Calu3 (cell line): ENCODE measurements at regions not wholly inside any gene's neighbourhood (a gene's known extent, or its start where the extent isn't known, plus 50 kb on each side); places are given as distances from the start of the nearest gene placed in this dataset.

ENCODE experiments used
- BruUV-seq: library from RNA; stranded (reverse); fragments of 400-500 nt; replicated peaks from 2 replicates; lab custom pipeline; 2021; lab: Mats Ljungman, UMichigan
- CTCF ChIA-PET: fragments of 300-600 bp; sonication (Branson Sonifier 250); formaldehyde crosslinking; loops from one replicate; lab custom pipeline; 2022; ENCODE audit warnings: antibody characterized with exemption; lab: Charles Lee
- DNase-seq: peaks from one replicate; pipeline ENCODE4 v3.0.0; 2022
- H3K27ac Mint-ChIP-seq: one replicate; pipeline ENCODE4 v1.8.0; 2022; ENCODE audit warnings: mixed read lengths; ENCODE audit not compliant: unreplicated experiment
- H3K27me3 Mint-ChIP-seq: one replicate; pipeline ENCODE4 v1.8.0; 2022; ENCODE audit warnings: mixed read lengths; ENCODE audit not compliant: unreplicated experiment
- H3K36me3 Mint-ChIP-seq: one replicate; pipeline ENCODE4 v1.8.0; 2022; ENCODE audit warnings: mild to moderate bottlenecking, moderate library complexity, mixed read lengths; ENCODE audit not compliant: insufficient read depth, unreplicated experiment
- H3K4me1 Mint-ChIP-seq: one replicate; pipeline ENCODE4 v1.8.0; 2022; ENCODE audit warnings: mild to moderate bottlenecking, low read depth, mixed read lengths; ENCODE audit not compliant: unreplicated experiment
- H3K4me3 Mint-ChIP-seq: one replicate; pipeline ENCODE4 v1.8.0; 2022; ENCODE audit warnings: mild to moderate bottlenecking, low read depth, moderate library complexity, mixed read lengths; ENCODE audit not compliant: unreplicated experiment
- H3K9me3 Mint-ChIP-seq: one replicate; pipeline ENCODE4 v1.8.0; 2022; ENCODE audit warnings: low read depth, mixed read lengths; ENCODE audit not compliant: unreplicated experiment
- intact Hi-C: fragments of 100-400 bp; cut with micrococcal nuclease; formaldehyde crosslinking; loops from one replicate; pipeline ENCODE4 v1.10.0; 2022; ENCODE audit not compliant: unreplicated experiment
- TF ChIP-seq, protein P1 (sequence below): fragments of 200-600 bp; IDR thresholded peaks from one replicate; pipeline ENCODE4 v1.8.0; 2022; ENCODE audit warnings: antibody characterized with exemption; ENCODE audit not compliant: unreplicated experiment

GRCh38 chr6:95848717-95849116 is 167.1 kb upstream of the FUT9 start:
- no peak for DNase-seq
- BruUV-seq: no TSS peak
- no peaks in the 10 kb centered on the region for H3K9me3 Mint-ChIP-seq
- H3K27me3 Mint-ChIP-seq: no peaks in the 10 kb centered on the region
- CTCF ChIA-PET: no interaction called here
- H3K36me3 Mint-ChIP-seq: no peaks in the 10 kb centered on the region
- H3K4me1 Mint-ChIP-seq: no peaks in the 10 kb centered on the region
- intact Hi-C loops: no loop called here
- TF ChIP-seq, protein P1, sequence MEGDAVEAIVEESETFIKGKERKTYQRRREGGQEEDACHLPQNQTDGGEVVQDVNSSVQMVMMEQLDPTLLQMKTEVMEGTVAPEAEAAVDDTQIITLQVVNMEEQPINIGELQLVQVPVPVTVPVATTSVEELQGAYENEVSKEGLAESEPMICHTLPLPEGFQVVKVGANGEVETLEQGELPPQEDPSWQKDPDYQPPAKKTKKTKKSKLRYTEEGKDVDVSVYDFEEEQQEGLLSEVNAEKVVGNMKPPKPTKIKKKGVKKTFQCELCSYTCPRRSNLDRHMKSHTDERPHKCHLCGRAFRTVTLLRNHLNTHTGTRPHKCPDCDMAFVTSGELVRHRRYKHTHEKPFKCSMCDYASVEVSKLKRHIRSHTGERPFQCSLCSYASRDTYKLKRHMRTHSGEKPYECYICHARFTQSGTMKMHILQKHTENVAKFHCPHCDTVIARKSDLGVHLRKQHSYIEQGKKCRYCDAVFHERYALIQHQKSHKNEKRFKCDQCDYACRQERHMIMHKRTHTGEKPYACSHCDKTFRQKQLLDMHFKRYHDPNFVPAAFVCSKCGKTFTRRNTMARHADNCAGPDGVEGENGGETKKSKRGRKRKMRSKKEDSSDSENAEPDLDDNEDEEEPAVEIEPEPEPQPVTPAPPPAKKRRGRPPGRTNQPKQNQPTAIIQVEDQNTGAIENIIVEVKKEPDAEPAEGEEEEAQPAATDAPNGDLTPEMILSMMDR: no peak
- H3K4me3 Mint-ChIP-seq: no peak overlapping the region
- no peak overlapping the region for H3K27ac Mint-ChIP-seq

DNA sequence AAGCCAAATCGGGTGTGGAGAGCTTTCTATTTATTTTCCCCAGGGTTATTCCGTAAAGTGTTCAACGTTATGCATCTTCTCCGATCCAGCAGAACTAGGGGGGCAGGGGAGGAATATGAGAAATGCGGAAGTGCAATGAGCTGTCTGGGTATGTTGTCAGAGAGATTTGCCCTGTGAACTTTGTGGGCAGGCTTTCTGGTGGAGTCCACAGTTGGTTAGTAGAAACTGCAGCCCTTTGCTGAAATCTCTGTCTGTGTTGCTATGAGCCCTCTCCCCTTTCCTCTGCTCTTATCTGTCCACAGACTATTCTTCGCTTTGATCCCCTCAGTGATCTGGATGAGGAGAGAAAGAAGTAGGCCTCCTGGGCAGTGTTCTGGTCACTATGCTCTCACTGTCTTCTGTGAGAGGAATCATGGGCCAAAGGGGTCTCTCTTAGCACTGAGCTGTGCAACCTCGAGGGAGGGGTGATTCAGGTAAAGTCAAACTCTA is 158.9 kb upstream of the FUT9 start:
- Mint-ChIP-seq H3K27ac (no peak overlapping the region), H3K4me3 (no peak overlapping the region), H3K9me3 (no peaks in the 10 kb centered on the region), H3K36me3 (no peaks in the 10 kb centered on the region), H3K4me1 (no peaks in the 10 kb centered on the region), H3K27me3 (no peaks in the 10 kb centered on the region)
- TF ChIP-seq, protein P1: no peak
- no TSS peak for BruUV-seq
- intact Hi-C loops: loop anchor here (5.0 kb wide), 1 partner anchor 260 kb away; no protein-coding TSS in a partner anchor
- DNase-seq: no peak
- CTCF ChIA-PET: interaction anchor here (0.6 kb wide), 1 partner anchor 484 kb away, joined by 3 read pairs; no protein-coding TSS in a partner anchor

DNA sequence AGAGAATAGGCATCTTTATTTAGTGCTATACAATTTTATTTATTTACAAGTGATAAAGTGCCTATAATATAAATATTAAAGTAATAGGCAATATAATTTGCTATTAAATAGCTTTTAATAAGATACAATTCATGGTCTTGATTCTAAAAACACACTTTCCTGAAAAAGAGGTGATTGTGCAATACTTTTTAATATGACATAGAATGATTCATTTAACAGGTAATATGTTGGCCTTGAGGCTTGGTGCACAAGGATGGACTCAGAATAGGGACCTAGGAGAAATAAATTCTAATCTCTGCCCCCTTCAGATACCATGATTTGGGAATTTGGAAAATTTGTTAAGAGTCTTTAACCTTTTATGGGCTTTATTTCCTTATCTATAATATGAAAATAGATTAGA is 149.9 kb upstream of the FUT9 start:
- H3K4me3 Mint-ChIP-seq: no peak overlapping the region
- DNase-seq: no peak
- intact Hi-C loops: loop anchor here (1.0 to 5.0 kb wide), 2 partner anchors 179 to 435 kb away; no protein-coding TSS in a partner anchor
- CTCF ChIA-PET: interaction anchor here (0.6 kb wide), 1 partner anchor 431 kb away, joined by 4 read pairs; no protein-coding TSS in a partner anchor
- TF ChIP-seq, protein P1: no peak
- H3K4me1 Mint-ChIP-seq: no peaks in the 10 kb centered on the region
- peaks cover 4% of the 10 kb centered on the region for H3K9me3 Mint-ChIP-seq
- no peak overlapping the region for H3K27ac Mint-ChIP-seq
- no peaks in the 10 kb centered on the region for H3K36me3 Mint-ChIP-seq
- no peaks in the 10 kb centered on the region for H3K27me3 Mint-ChIP-seq
- BruUV-seq: no TSS peak

DNA sequence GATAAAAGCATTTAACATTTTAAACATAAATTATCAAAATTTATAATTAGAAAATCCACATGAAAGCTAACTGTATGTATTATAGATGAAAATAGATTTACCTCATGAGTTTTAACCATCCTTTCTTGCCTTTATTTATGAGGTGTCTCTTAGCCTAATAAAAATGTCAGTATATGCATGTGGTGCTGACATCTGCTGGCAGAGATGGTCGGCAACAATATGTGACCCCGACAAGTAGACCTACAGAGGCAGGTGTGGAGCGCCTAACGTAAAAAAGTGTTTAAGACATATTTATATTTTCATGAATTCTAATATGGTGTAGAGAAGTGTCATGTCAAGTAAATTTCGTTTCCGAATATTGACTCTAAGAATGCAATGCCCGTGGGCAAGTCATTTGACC is 149.0 kb upstream of the FUT9 start:
- no peaks in the 10 kb centered on the region for H3K36me3 Mint-ChIP-seq
- intact Hi-C loops: loop anchor here (1.0 to 5.0 kb wide), 3 partner anchors 179 to 502 kb away; no protein-coding TSS in a partner anchor
- peaks cover 4% of the 10 kb centered on the region for H3K9me3 Mint-ChIP-seq
- H3K4me3 Mint-ChIP-seq: no peak overlapping the region
- TF ChIP-seq, protein P1: no peak
- no peaks in the 10 kb centered on the region for H3K27me3 Mint-ChIP-seq
- CTCF ChIA-PET: interaction anchor here (0.8 kb wide), 1 partner anchor 564 kb away, joined by 3 read pairs; no protein-coding TSS in a partner anchor
- BruUV-seq: no TSS peak
- H3K27ac Mint-ChIP-seq: no peak overlapping the region
- H3K4me1 Mint-ChIP-seq: no peaks in the 10 kb centered on the region
- peak; percentile 30 for DNase-seq
